ENCODE measurements at regions not wholly inside any gene's neighbourhood (a gene's known extent, or its start where the extent isn't known, plus 50 kb on each side); places are given as distances from the start of the nearest gene placed in this dataset.

GRCh38 chr4:176850436-176850835, 57.7 kb upstream of the VEGFC start:
- no peak for DNase-seq
- H3K9me3 ChIP-seq: peaks cover 0 to 6% (median 0%) of the 10 kb centered on the region in 4 donors
- H3K4me1 ChIP-seq: no peaks in the 10 kb centered on the region
- 62 to 70% (median 69%) methylated on average over 2 of the region's 2 CpGs for WGBS, 5 donors
- no peaks in the 10 kb centered on the region for H3K36me3 ChIP-seq
- H3K27ac ChIP-seq: no peak overlapping the region
- no peaks in the 10 kb centered on the region for H3K27me3 ChIP-seq
- intact Hi-C loops (cut with DNase I; ENCODE audit: low total_unique reads): no loop called here
- TF ChIP-seq POLR2AphosphoS5 (IDR thresholded peaks at IDR 0.05) (no peak), CTCF (IDR thresholded peaks at IDR 0.05) (no peak), EP300 (IDR thresholded peaks at IDR 0.05) (no peak), POLR2A (IDR thresholded peaks at IDR 0.05) (no peak)
- H3K4me3 ChIP-seq: no peak overlapping the region

GRCh38 chr4:176856421-176856820, 63.7 kb upstream of the VEGFC start:
- TF ChIP-seq EP300 (IDR thresholded peaks at IDR 0.05): no peak
- TF ChIP-seq CTCF (IDR thresholded peaks at IDR 0.05): no peak
- no peak for TF ChIP-seq POLR2AphosphoS5 (IDR thresholded peaks at IDR 0.05)
- TF ChIP-seq POLR2A (IDR thresholded peaks at IDR 0.05): no peak
- Histone ChIP-seq H3K27ac (no peak overlapping the region), H3K9me3 (peaks cover 0 to 5% (median 0%) of the 10 kb centered on the region in 4 donors), H3K27me3 (no peaks in the 10 kb centered on the region), H3K36me3 (no peaks in the 10 kb centered on the region), H3K4me3 (no peak overlapping the region), H3K4me1 (no peaks in the 10 kb centered on the region)
- intact Hi-C loops (cut with DNase I; ENCODE audit: low total_unique reads): no loop called here
- DNase-seq: peak in 1 of 2 donors; percentile 6
- 48 to 73% (median 62%) methylated on average over 2 of the region's 2 CpGs for WGBS, 5 donors

GRCh38 chr4:176858839-176859238, 66.1 kb upstream of the VEGFC start:
- Histone ChIP-seq H3K4me1 (no peaks in the 10 kb centered on the region), H3K27me3 (no peaks in the 10 kb centered on the region), H3K9me3 (peaks cover 0 to 5% (median 2%) of the 10 kb centered on the region in 4 donors), H3K36me3 (no peaks in the 10 kb centered on the region), H3K27ac (no peak overlapping the region), H3K4me3 (no peak overlapping the region)
- DNase-seq: no peak
- TF ChIP-seq EP300 (IDR thresholded peaks at IDR 0.05): no peak
- TF ChIP-seq POLR2AphosphoS5 (IDR thresholded peaks at IDR 0.05): no peak
- TF ChIP-seq CTCF (IDR thresholded peaks at IDR 0.05): no peak
- no peak for TF ChIP-seq POLR2A (IDR thresholded peaks at IDR 0.05)
- intact Hi-C loops (cut with DNase I; ENCODE audit: low total_unique reads): no loop called here

GRCh38 chr4:176864238-176864637, 71.5 kb upstream of the VEGFC start:
- 0 to 24% (median 10%) methylated on average over 1 of the region's 1 CpG for WGBS, 5 donors
- intact Hi-C loops (cut with DNase I; ENCODE audit: low total_unique reads): no loop called here
- no peak overlapping the region for H3K27ac ChIP-seq
- H3K4me3 ChIP-seq: no peak overlapping the region
- H3K9me3 ChIP-seq: peaks cover 0 to 5% (median 2%) of the 10 kb centered on the region in 4 donors
- no peaks in the 10 kb centered on the region for H3K4me1 ChIP-seq
- TF ChIP-seq POLR2AphosphoS5 (IDR thresholded peaks at IDR 0.05): no peak
- TF ChIP-seq POLR2A (IDR thresholded peaks at IDR 0.05): no peak
- no peak for TF ChIP-seq EP300 (IDR thresholded peaks at IDR 0.05)
- no peak for TF ChIP-seq CTCF (IDR thresholded peaks at IDR 0.05)
- no peak for DNase-seq
- H3K27me3 ChIP-seq: no peaks in the 10 kb centered on the region
- no peaks in the 10 kb centered on the region for H3K36me3 ChIP-seq
